ENCODE measurements at regions not wholly inside any gene's neighbourhood (a gene's known extent, or its start where the extent isn't known, plus 50 kb on each side); places are given as distances from the start of the nearest gene placed in this dataset.

DNA sequence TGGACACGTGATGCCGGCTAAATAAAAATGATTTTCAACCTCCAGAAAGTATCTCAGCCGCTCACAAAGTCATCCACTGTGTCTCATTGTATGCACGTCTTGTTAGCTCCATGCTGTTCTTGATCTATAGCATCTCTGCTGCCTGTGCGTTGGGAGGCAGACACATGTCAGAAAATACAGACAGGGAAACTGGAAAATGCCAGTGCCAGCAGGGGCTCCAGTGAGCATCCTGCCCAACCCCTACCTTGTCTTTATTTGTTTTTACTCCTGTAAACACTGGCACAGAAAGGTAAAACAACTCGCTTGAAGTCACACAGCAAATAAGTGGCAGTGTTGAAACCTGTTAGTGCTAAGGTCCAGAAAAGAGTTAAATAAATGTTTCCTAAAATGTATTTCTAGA lies 208.1 kb upstream of the ASIC2 start:
- TF ChIP-seq EZH2phosphoT487 (IDR thresholded peaks at IDR 0.05; ENCODE audit: low read depth) = no peak
- TF ChIP-seq, protein P1, sequence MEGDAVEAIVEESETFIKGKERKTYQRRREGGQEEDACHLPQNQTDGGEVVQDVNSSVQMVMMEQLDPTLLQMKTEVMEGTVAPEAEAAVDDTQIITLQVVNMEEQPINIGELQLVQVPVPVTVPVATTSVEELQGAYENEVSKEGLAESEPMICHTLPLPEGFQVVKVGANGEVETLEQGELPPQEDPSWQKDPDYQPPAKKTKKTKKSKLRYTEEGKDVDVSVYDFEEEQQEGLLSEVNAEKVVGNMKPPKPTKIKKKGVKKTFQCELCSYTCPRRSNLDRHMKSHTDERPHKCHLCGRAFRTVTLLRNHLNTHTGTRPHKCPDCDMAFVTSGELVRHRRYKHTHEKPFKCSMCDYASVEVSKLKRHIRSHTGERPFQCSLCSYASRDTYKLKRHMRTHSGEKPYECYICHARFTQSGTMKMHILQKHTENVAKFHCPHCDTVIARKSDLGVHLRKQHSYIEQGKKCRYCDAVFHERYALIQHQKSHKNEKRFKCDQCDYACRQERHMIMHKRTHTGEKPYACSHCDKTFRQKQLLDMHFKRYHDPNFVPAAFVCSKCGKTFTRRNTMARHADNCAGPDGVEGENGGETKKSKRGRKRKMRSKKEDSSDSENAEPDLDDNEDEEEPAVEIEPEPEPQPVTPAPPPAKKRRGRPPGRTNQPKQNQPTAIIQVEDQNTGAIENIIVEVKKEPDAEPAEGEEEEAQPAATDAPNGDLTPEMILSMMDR (IDR thresholded peaks at IDR 0.05; ENCODE audit: low read depth, low read length) = no peak

All from OCI-LY3 (cell line).